Endodermal cell (in vitro differentiated cells): ENCODE measurements at regions not wholly inside any gene's neighbourhood (a gene's known extent, or its start where the extent isn't known, plus 50 kb on each side); places are given as distances from the start of the nearest gene placed in this dataset.

Source experiments
- DNase-seq: peaks from one replicate; pipeline ENCODE4 v3.0.0-alpha.2; 2017
- H3K27ac ChIP-seq: 2 replicates; pipeline ENCODE4 v1.5.1; 2013; ENCODE audit warnings: mild to moderate bottlenecking, low read depth, low read length, moderate library complexity
- H3K27me3 ChIP-seq: 2 replicates; pipeline ENCODE4 v1.6.1; 2013; ENCODE audit warnings: mild to moderate bottlenecking, low read length, moderate library complexity; ENCODE audit not compliant: insufficient read depth, control insufficient read depth, poor library complexity, severe bottlenecking
- H3K36me3 ChIP-seq: 2 replicates; pipeline ENCODE4 v1.7.0; 2013; ENCODE audit warnings: mild to moderate bottlenecking, low read length, moderate library complexity; ENCODE audit not compliant: control insufficient read depth, insufficient read depth
- H3K4me1 ChIP-seq: one replicate; pipeline ENCODE4 v1.7.0; 2013; ENCODE audit warnings: low read length; ENCODE audit not compliant: control insufficient read depth, insufficient read depth
- H3K4me3 ChIP-seq: 2 replicates; pipeline ENCODE4 v1.5.1; 2013; ENCODE audit warnings: mild to moderate bottlenecking, low read length, moderate library complexity
- H3K9ac ChIP-seq: 2 replicates; pipeline ENCODE4 v1.6.1; 2013; ENCODE audit warnings: mild to moderate bottlenecking, low read length, moderate library complexity; ENCODE audit not compliant: poor library complexity, severe bottlenecking; ENCODE audit errors: extremely low read depth
- H3K9me3 ChIP-seq: 2 replicates; pipeline ENCODE4 v1.6.1; 2013; ENCODE audit warnings: mild to moderate bottlenecking, low read length, moderate library complexity; ENCODE audit not compliant: control insufficient read depth
- H3K27ac Mint-ChIP-seq: 2 replicates; pipeline ENCODE4 v1.8.0; 2020; ENCODE audit warnings: mixed read lengths
- H3K27me3 Mint-ChIP-seq: 2 replicates; pipeline ENCODE4 v1.8.0; 2021; ENCODE audit warnings: mild to moderate bottlenecking, mixed read lengths; ENCODE audit not compliant: insufficient read depth
- H3K36me3 Mint-ChIP-seq: 2 replicates; pipeline ENCODE4 v1.8.0; 2020; ENCODE audit warnings: low read depth, mixed read lengths
- H3K4me1 Mint-ChIP-seq: 2 replicates; pipeline ENCODE4 v1.8.0; 2020; ENCODE audit warnings: mixed read lengths
- H3K4me3 Mint-ChIP-seq: 2 replicates; pipeline ENCODE4 v1.8.0; 2020; ENCODE audit warnings: mild to moderate bottlenecking, moderate library complexity, mixed read lengths
- H3K9me3 Mint-ChIP-seq: 2 replicates; pipeline ENCODE4 v1.8.0; 2020; ENCODE audit warnings: mild to moderate bottlenecking, mixed read lengths
- CTCF ChIP-seq: fragments of 200-600 bp; sonication (generic); conservative IDR thresholded peaks from 2 replicates; pipeline ENCODE4 v1.5.0; 2021; ENCODE audit warnings: antibody characterized with exemption, mild to moderate bottlenecking
- WGBS, 2 experiments: methylation state at CpG; one replicate each; pipeline versions ENCODE4 v1.1.5 to v1.1.7; 2013; ENCODE audit warnings: missing lambda C conversion rate in 2 of 2, mixed read lengths in 1 of 2; ENCODE audit not compliant: insufficient coverage in 1 of 2, insufficient read length in 1 of 2; 5-methylcytosine and 5-hydroxymethylcytosine counted together

DNA sequence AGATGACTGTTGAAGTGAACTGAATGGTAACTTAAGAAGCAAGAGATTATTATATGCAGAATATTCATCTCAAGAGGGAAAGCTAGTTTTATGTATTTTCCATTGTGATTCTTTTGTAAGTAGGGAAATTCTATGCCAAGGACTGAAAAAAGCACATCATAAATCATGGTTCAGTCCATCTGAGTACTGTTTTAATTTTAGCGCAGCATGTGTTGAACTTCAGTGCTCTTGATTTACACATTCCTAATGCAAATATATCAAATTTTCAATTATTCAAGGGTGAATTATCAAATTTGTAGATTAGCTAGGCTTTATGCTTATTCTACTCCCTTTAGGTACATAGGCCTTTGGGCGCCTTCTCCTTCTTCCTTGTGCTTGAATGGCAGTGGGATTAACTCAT lies 50.3 kb upstream of the TCF12 start:
- H3K4me3 Mint-ChIP-seq, result no peak overlapping the region
- Histone ChIP-seq H3K27ac (no peak overlapping the region), H3K4me3 (no peak overlapping the region), H3K27me3 (no peaks in the 10 kb centered on the region), H3K9me3 (no peaks in the 10 kb centered on the region), H3K9ac (no peak overlapping the region), H3K4me1 (no peaks in the 10 kb centered on the region), H3K36me3 (no peaks in the 10 kb centered on the region)
- DNase-seq, result no peak
- H3K36me3 Mint-ChIP-seq, result no peaks in the 10 kb centered on the region
- H3K27ac Mint-ChIP-seq, result no peak overlapping the region
- H3K9me3 Mint-ChIP-seq, result no peaks in the 10 kb centered on the region
- WGBS, 2 experiments, result 83 to 94% methylated on average over 1 to 2 of the region's 2 CpGs
- no peak for TF ChIP-seq CTCF
- H3K27me3 Mint-ChIP-seq, result no peaks in the 10 kb centered on the region
- H3K4me1 Mint-ChIP-seq, result peaks cover 11% of the 10 kb centered on the region

DNA sequence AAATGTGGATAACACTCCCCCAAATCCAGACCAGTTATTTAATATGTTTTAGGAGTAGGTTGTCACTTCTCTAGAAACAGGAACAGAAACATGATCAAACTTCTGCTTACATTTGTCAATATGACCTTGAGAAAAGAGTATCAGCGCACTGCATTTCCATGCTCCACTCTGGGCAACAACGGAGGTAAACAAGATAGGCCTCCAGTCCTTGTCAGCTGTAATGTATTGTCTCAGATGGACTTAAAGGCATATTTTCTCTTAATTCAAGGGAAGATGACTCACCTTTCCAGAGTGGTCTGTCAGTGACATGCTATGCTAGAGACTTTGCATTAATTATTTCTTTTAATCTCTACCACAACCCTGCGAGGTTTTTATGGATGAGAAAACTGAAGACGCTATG lies 51.6 kb upstream of the TCF12 start:
- H3K9me3 Mint-ChIP-seq, result no peaks in the 10 kb centered on the region
- H3K4me1 ChIP-seq, result no peaks in the 10 kb centered on the region
- no peaks in the 10 kb centered on the region for H3K27me3 Mint-ChIP-seq
- H3K4me3 Mint-ChIP-seq, result no peak overlapping the region
- H3K36me3 Mint-ChIP-seq, result no peaks in the 10 kb centered on the region
- 91 to 97% methylated on average over 3 to 4 of the region's 4 CpGs for WGBS, 2 experiments
- H3K27ac Mint-ChIP-seq, result no peak overlapping the region
- peaks cover 6% of the 10 kb centered on the region for H3K4me1 Mint-ChIP-seq
- H3K4me3 ChIP-seq, result no peak overlapping the region
- no peak overlapping the region for H3K27ac ChIP-seq
- DNase-seq, result no peak
- no peak for TF ChIP-seq CTCF
- H3K27me3 ChIP-seq, result no peaks in the 10 kb centered on the region
- H3K36me3 ChIP-seq, result no peaks in the 10 kb centered on the region
- H3K9ac ChIP-seq, result no peak overlapping the region
- H3K9me3 ChIP-seq, result no peaks in the 10 kb centered on the region

DNA sequence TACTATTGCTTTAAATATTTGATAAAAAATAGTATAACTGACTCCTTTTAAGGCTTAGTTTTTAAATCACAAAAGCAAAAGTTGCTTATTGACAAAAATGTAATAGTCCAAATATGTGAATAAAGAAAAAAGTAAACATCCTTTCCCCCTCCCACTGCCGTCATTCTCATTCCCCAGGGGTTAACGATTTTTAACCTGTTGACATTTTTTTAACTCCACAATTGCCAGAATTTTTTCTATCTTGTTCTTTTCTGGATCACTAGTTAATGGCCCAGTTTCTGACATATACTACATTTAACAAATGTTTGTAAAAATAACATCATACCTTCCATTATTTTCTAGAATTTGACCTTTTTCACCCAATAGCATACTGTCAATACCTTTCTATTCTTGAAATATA lies 60.6 kb upstream of the TCF12 start:
- Mint-ChIP-seq H3K36me3 (no peaks in the 10 kb centered on the region), H3K27ac (no peak overlapping the region), H3K9me3 (no peaks in the 10 kb centered on the region), H3K4me1 (no peaks in the 10 kb centered on the region), H3K27me3 (no peaks in the 10 kb centered on the region), H3K4me3 (no peak overlapping the region)
- Histone ChIP-seq H3K4me1 (no peaks in the 10 kb centered on the region), H3K9ac (no peak overlapping the region), H3K4me3 (no peak overlapping the region), H3K27ac (no peak overlapping the region), H3K9me3 (no peaks in the 10 kb centered on the region), H3K27me3 (no peaks in the 10 kb centered on the region), H3K36me3 (no peaks in the 10 kb centered on the region)
- no peak for DNase-seq
- TF ChIP-seq CTCF, result no peak
- WGBS, 2 experiments, result 62 to 63% methylated on average over 2 of the region's 2 CpGs
